Hepatocyte (in vitro differentiated cells): ENCODE measurements at regions not wholly inside any gene's neighbourhood (a gene's known extent, or its start where the extent isn't known, plus 50 kb on each side); places are given as distances from the start of the nearest gene placed in this dataset.

Experiments
- DNase-seq: peaks from one replicate; pipeline ENCODE4 v3.0.0-alpha.2; 2016; ENCODE audit warnings: low spot score
- H2AFZ ChIP-seq: fragments of 200-600 bp; sonication (generic); 2 replicates; pipeline ENCODE4 v1.6.0; 2016; ENCODE audit warnings: antibody characterized with exemption, mild to moderate bottlenecking
- H3K27ac ChIP-seq: fragments of 200-600 bp; sonication (generic); 2 replicates; pipeline ENCODE4 v1.5.1; 2016; ENCODE audit warnings: mild to moderate bottlenecking
- H3K27me3 ChIP-seq: fragments of 200-600 bp; sonication (generic); 2 replicates; pipeline ENCODE4 v1.6.1; 2016
- H3K36me3 ChIP-seq: fragments of 200-600 bp; sonication (generic); replicated peaks from 2 replicates; pipeline ENCODE4 v1.5.1; 2016; ENCODE audit warnings: low read depth; ENCODE audit not compliant: insufficient read depth
- H3K4me1 ChIP-seq: fragments of 200-600 bp; sonication (generic); 2 replicates; pipeline ENCODE4 v1.5.1; 2016; ENCODE audit warnings: mild to moderate bottlenecking, moderate library complexity; ENCODE audit not compliant: insufficient read depth
- H3K4me2 ChIP-seq: fragments of 200-600 bp; sonication (generic); 2 replicates; pipeline ENCODE4 v1.6.0; 2016
- H3K4me3 ChIP-seq: fragments of 200-600 bp; sonication (generic); 2 replicates; pipeline ENCODE4 v1.5.1; 2016; ENCODE audit warnings: mild to moderate bottlenecking
- H3K79me2 ChIP-seq: fragments of 200-600 bp; sonication (generic); 2 replicates; pipeline ENCODE4 v1.6.0; 2017; ENCODE audit warnings: mild to moderate bottlenecking
- H3K9me2 ChIP-seq: fragments of 200-600 bp; sonication (generic); replicated peaks from 2 replicates; pipeline ENCODE4 v1.6.0; 2017; ENCODE audit warnings: mild to moderate bottlenecking; ENCODE audit not compliant: insufficient read depth
- H3K9me3 ChIP-seq: fragments of 200-600 bp; sonication (generic); 2 replicates; pipeline ENCODE4 v1.5.1; 2016; ENCODE audit warnings: low read depth, mild to moderate bottlenecking
- H4K20me1 ChIP-seq: fragments of 200-600 bp; sonication (generic); 2 replicates; pipeline ENCODE4 v1.6.0; 2016; ENCODE audit warnings: mild to moderate bottlenecking; ENCODE audit not compliant: insufficient read depth, poor library complexity, severe bottlenecking
- CTCF ChIP-seq: fragments of 200-600 bp; sonication (generic); IDR thresholded peaks from 2 replicates; pipeline ENCODE4 v1.5.1; 2016; ENCODE audit warnings: antibody characterized with exemption, mild to moderate bottlenecking; ENCODE audit not compliant: poor library complexity
- EZH2 ChIP-seq: fragments of 200-600 bp; sonication (generic); IDR thresholded peaks from 2 replicates; pipeline ENCODE4 v1.6.1; 2016; ENCODE audit warnings: antibody characterized with exemption, mild to moderate bottlenecking, borderline replicate concordance
- EZH2phosphoT487 ChIP-seq: fragments of 200-600 bp; sonication (generic); IDR thresholded peaks from one replicate; pipeline ENCODE4 v1.6.1; 2018; ENCODE audit warnings: antibody characterized with exemption, mild to moderate bottlenecking, low read depth, moderate library complexity; ENCODE audit not compliant: unreplicated experiment, severe bottlenecking
- WGBS: methylation state at CpG from one replicate; pipeline ENCODE4 v1.1.6; 2016; ENCODE audit warnings: low lambda C conversion rate; ENCODE audit errors: missing lambda C conversion rate; 5-methylcytosine and 5-hydroxymethylcytosine counted together

GRCh38 chr2:188797371-188797770 is 176.8 kb upstream of the COL3A1 start:
- Histone ChIP-seq H3K9me3 (no peaks in the 10 kb centered on the region), H3K4me3 (no peak overlapping the region), H3K9me2 (no peaks in the 10 kb centered on the region), H3K27ac (no peak overlapping the region), H4K20me1 (no peaks in the 10 kb centered on the region), H2AFZ (no peak overlapping the region), H3K79me2 (no peaks in the 10 kb centered on the region), H3K4me1 (no peaks in the 10 kb centered on the region), H3K36me3 (no peaks in the 10 kb centered on the region), H3K4me2 (no peak overlapping the region), H3K27me3 (no peaks in the 10 kb centered on the region)
- DNase-seq = no peak
- WGBS = 73% methylated on average over 4 of the region's 4 CpGs
- no peak for TF ChIP-seq EZH2phosphoT487
- TF ChIP-seq CTCF = no peak
- no peak for TF ChIP-seq EZH2

- H3K79me2 ChIP-seq = no peaks in the 10 kb centered on the region
- no peak overlapping the region for H3K4me3 ChIP-seq
- H2AFZ ChIP-seq = no peak overlapping the region
- DNase-seq = peak; percentile 9
- TF ChIP-seq EZH2 (no peak), EZH2phosphoT487 (no peak), CTCF (no peak)
- H3K27me3 ChIP-seq = no peaks in the 10 kb centered on the region
- H3K36me3 ChIP-seq = no peaks in the 10 kb centered on the region
- no peaks in the 10 kb centered on the region for H3K9me2 ChIP-seq
- WGBS = 62% methylated on average over 4 of the region's 4 CpGs
- H4K20me1 ChIP-seq = no peaks in the 10 kb centered on the region
- peak overlapping the region; percentile 9 for H3K27ac ChIP-seq
- no peaks in the 10 kb centered on the region for H3K4me1 ChIP-seq
- H3K9me3 ChIP-seq = no peaks in the 10 kb centered on the region
- H3K4me2 ChIP-seq = no peak overlapping the region
Observed at GRCh38 chr2:188798159-188798558, 176.0 kb upstream of the COL3A1 start.

GRCh38 chr2:188805219-188805618 is 169.0 kb upstream of the COL3A1 start:
- 78% methylated on average over 4 of the region's 4 CpGs for WGBS
- Histone ChIP-seq H4K20me1 (no peaks in the 10 kb centered on the region), H3K4me2 (no peak overlapping the region), H3K9me3 (no peaks in the 10 kb centered on the region), H3K79me2 (no peaks in the 10 kb centered on the region), H3K4me3 (no peak overlapping the region), H3K4me1 (no peaks in the 10 kb centered on the region), H3K9me2 (no peaks in the 10 kb centered on the region), H3K27ac (no peak overlapping the region), H2AFZ (no peak overlapping the region), H3K27me3 (no peaks in the 10 kb centered on the region), H3K36me3 (no peaks in the 10 kb centered on the region)
- no peak for DNase-seq
- TF ChIP-seq CTCF (no peak), EZH2 (no peak), EZH2phosphoT487 (no peak)

GRCh38 chr2:188808947-188809355 is 165.2 kb upstream of the COL3A1 start:
- Histone ChIP-seq H3K9me2 (no peaks in the 10 kb centered on the region), H3K27ac (no peak overlapping the region), H3K27me3 (no peaks in the 10 kb centered on the region), H3K79me2 (no peaks in the 10 kb centered on the region), H3K4me1 (no peaks in the 10 kb centered on the region), H4K20me1 (no peaks in the 10 kb centered on the region), H3K36me3 (no peaks in the 10 kb centered on the region), H3K9me3 (no peaks in the 10 kb centered on the region), H3K4me3 (no peak overlapping the region), H3K4me2 (no peak overlapping the region), H2AFZ (no peak overlapping the region)
- no peak for DNase-seq
- no peak for TF ChIP-seq CTCF
- no peak for TF ChIP-seq EZH2phosphoT487
- TF ChIP-seq EZH2 = no peak
